Sigmoid colon (tissue), 6 donors: ENCODE measurements at regions not wholly inside any gene's neighbourhood (a gene's known extent, or its start where the extent isn't known, plus 50 kb on each side); places are given as distances from the start of the nearest gene placed in this dataset.

Source experiments
- DNase-seq: peaks from one replicate; pipeline ENCODE4 v3.0.0-alpha.2; 2019
- H3K27ac ChIP-seq, 4 donors: fragments of 200-600 bp; sonication (generic); one replicate each; pipeline ENCODE4 v1.5.1; 2016 to 2019; ENCODE audit warnings: mild to moderate bottlenecking in 1 of 4
- H3K27me3 ChIP-seq, 3 donors: fragments of 200-600 bp; sonication (generic); one replicate each; pipeline ENCODE4 v1.5.1; 2019; ENCODE audit warnings: mild to moderate bottlenecking in 1 of 3
- H3K36me3 ChIP-seq, 4 donors: fragments of 200-600 bp; sonication (generic); one replicate each; pipeline ENCODE4 v1.5.1; 2016 to 2019
- H3K4me1 ChIP-seq, 4 donors: fragments of 200-600 bp; sonication (generic); one replicate each; pipeline ENCODE4 v1.5.1; 2017 to 2019
- H3K4me3 ChIP-seq, 4 donors: fragments of 200-600 bp; sonication (generic); one replicate each; pipeline ENCODE4 v1.5.1; 2017 to 2019; ENCODE audit warnings: mild to moderate bottlenecking in 2 of 4, moderate library complexity in 1 of 4
- H3K9me3 ChIP-seq, 4 donors: fragments of 200-600 bp in 3 of 4; sonication (generic) in 3 of 4; one replicate each; pipeline versions ENCODE4 v1.5.1 to v1.6.1; 2013 to 2019
- CTCF ChIP-seq, 4 experiments: fragments of 450-650 bp in 3 of 4; fragments of 200-600 bp in 1 of 4; IDR thresholded peaks; one replicate each; pipeline ENCODE4 v1.5.1; 2016 to 2019; ENCODE audit warnings: antibody characterized with exemption in 4 of 4, mild to moderate bottlenecking in 3 of 4, moderate library complexity in 2 of 4
- EP300 ChIP-seq, 4 donors: sonication (generic); formaldehyde crosslinking; IDR thresholded peaks; one replicate each; pipeline ENCODE4 v1.6.1; 2017; ENCODE audit warnings: antibody characterized with exemption in 4 of 4
- POLR2A ChIP-seq, 2 donors: fragments of 450-650 bp; IDR thresholded peaks; one replicate each; pipeline ENCODE4 v1.6.1; 2016; ENCODE audit warnings: antibody characterized with exemption in 2 of 2, mild to moderate bottlenecking in 2 of 2, moderate library complexity in 2 of 2
- POLR2AphosphoS5 ChIP-seq, 4 donors: sonication (generic); formaldehyde crosslinking; IDR thresholded peaks; one replicate each; pipeline ENCODE4 v1.6.1; 2017; ENCODE audit warnings: antibody characterized with exemption in 4 of 4
- WGBS, 2 donors: extraction: QIAGEN DNeasy Blood & Tissue Kit; methylation state at CpG; one replicate each; pipeline ENCODE4 v1.1.7; 2013; 5-methylcytosine and 5-hydroxymethylcytosine counted together
- intact Hi-C: fragments of 100-400 bp; cut with DNase I; formaldehyde crosslinking; loops from one replicate; pipeline ENCODE4 v1.15.1; 2023
- donor health status: healthy with polysubstance abuse.
- donor health status: healthy.

- WGBS, 2 donors, result 54 to 71% methylated on average over 3 of the region's 3 CpGs
- intact Hi-C loops, result no loop called here
- Histone ChIP-seq H3K4me3 (no peak overlapping the region), H3K9me3 (no peaks in the 10 kb centered on the region), H3K27ac (no peak overlapping the region), H3K36me3 (no peaks in the 10 kb centered on the region), H3K4me1 (no peaks in the 10 kb centered on the region), H3K27me3 (no peaks in the 10 kb centered on the region)
- TF ChIP-seq POLR2A (IDR thresholded peaks at IDR 0.05) (no peak), EP300 (IDR thresholded peaks at IDR 0.05) (no peak), POLR2AphosphoS5 (IDR thresholded peaks at IDR 0.05) (no peak), CTCF (IDR thresholded peaks at IDR 0.05) (no peak)
- DNase-seq, result no peak
These were observed 631.1 kb upstream of the FAT1 start for GRCh38 chr4:187354740-187355139.

DNA sequence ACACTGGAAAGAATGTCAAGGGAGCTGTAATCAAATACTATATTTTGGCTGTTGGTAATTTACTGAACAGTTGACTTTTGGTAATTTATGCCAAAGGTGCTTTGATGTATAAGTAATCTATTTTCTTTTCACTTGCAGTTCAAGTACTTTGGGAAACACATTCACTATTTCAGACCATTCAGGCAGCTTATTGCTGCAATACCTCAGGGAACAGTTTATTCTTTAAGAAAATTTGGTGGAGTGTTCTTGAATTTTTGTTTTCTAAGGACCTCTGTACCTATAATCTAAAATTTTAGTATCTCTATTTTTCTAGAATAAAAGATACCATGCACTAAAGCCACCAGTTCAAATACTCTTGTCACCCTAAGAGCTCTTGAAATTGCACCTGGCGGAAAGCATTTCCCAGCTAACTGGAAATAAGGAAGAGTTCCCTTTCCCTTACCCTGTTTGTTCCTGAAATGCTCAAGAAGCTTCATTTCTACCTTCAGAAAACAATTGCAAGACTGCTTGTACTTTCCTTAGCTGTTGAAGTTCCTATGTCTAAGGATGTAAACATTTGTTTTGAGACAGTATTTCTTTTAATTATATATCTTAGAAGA lies 633.5 kb upstream of the FAT1 start:
- no peaks in the 10 kb centered on the region for H3K4me1 ChIP-seq
- no peaks in the 10 kb centered on the region for H3K27me3 ChIP-seq

DNA sequence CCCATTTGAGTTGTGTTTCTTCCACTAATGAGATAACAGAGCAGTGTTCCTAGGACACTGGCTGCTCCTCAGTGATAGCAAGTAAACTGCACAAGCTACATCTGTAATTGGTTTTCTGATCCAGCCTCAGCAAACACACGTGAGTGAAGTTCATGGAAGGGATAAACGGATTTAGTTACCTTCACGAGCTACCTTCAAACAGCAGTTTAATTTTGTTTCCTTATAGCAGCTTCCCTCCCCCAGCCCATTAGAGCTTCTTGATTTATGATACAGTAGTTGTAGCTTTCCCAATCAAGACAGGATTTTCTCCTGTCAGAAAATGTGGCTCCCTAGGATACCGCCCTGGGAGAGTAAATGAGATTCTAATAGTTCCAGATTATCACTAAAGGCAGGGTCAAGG lies 634.2 kb upstream of the FAT1 start:
- no peak for TF ChIP-seq POLR2A (IDR thresholded peaks at IDR 0.05)
- no peak for TF ChIP-seq POLR2AphosphoS5 (IDR thresholded peaks at IDR 0.05)
- no peak for TF ChIP-seq CTCF (IDR thresholded peaks at IDR 0.05)
- no peak for TF ChIP-seq EP300 (IDR thresholded peaks at IDR 0.05)
- WGBS, 2 donors, result 57 to 72% methylated on average over 4 of the region's 4 CpGs
- intact Hi-C loops, result no loop called here

More for the DNA sequence above, 633.5 kb upstream of the FAT1 start:
- no peak overlapping the region for H3K4me3 ChIP-seq
- WGBS, 2 donors, result 94 to 95% methylated on average over 1 of the region's 1 CpG
- intact Hi-C loops, result no loop called here
- H3K9me3 ChIP-seq, result no peaks in the 10 kb centered on the region
- no peak overlapping the region for H3K27ac ChIP-seq
- TF ChIP-seq CTCF (IDR thresholded peaks at IDR 0.05) (no peak), POLR2AphosphoS5 (IDR thresholded peaks at IDR 0.05) (no peak)
- H3K36me3 ChIP-seq, result no peaks in the 10 kb centered on the region
- no peak for DNase-seq

DNA sequence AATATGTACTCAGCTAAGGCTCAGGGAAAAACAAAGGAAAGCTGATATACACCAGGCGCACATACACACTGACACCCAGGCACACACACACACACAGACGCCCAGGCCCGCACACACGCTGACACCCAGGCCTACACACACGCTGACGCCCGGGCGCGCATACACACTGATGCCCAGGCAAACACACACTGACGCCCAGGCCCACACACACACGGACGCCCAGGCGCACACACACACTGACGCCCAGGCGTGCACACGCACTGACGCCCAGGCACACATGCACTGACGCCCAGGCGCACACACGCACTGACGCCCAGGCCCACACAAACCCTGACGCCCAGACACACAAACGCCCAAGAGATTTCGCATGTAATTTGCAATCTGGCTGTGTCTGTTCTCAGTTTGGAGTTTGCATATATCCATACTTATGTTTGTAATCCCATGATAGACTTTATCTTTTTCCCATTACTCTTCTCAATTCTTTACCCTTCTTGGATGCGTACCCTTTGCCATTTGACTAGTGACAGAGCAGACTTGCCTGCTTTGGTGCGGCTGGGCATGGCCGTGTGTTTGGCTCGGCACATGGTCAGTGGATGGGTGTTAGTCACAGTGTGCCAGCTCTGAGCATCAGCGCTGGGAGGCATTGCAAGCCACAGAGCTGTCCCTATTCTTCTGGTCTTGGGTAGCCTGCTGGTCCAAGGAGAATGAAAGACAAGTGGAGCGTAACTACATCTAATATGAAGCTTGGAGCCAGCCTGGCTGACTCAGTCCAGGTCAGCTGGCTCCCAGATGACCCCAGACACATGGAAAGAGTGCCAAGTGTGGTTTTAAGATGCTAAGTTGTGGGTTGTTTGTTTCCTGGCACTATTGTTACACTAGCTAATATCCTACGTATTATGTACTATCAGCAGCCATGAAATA lies 632.4 kb upstream of the ZFP42 start:
- TF ChIP-seq CTCF (IDR thresholded peaks at IDR 0.05), result no peak
- Histone ChIP-seq H3K9me3 (no peaks in the 10 kb centered on the region), H3K4me3 (no peak overlapping the region), H3K27ac (no peak overlapping the region), H3K36me3 (no peaks in the 10 kb centered on the region), H3K27me3 (no peaks in the 10 kb centered on the region), H3K4me1 (no peaks in the 10 kb centered on the region)
- 96% methylated on average over 31 of the region's 31 CpGs for WGBS, 2 donors
- no peak for DNase-seq
- intact Hi-C loops, result no loop called here

More for the DNA sequence above, 634.2 kb upstream of the FAT1 start:
- H3K4me1 ChIP-seq, result no peaks in the 10 kb centered on the region
- H3K27me3 ChIP-seq, result no peaks in the 10 kb centered on the region
- no peak overlapping the region for H3K27ac ChIP-seq
- H3K36me3 ChIP-seq, result no peaks in the 10 kb centered on the region
- no peak overlapping the region for H3K4me3 ChIP-seq
- no peak for DNase-seq
- H3K9me3 ChIP-seq, result no peaks in the 10 kb centered on the region
